GM12878 (cell line): ENCODE measurements at regions not wholly inside any gene's neighbourhood (a gene's known extent, or its start where the extent isn't known, plus 50 kb on each side); places are given as distances from the start of the nearest gene placed in this dataset.

Experiments
- ATAC-seq: fragments of 200-7000 bp; cut with Tn5 transposase; 3 replicates; pipeline ENCODE4 v1.9.1; 2020; ENCODE audit warnings: mild to moderate bottlenecking, moderate library complexity
- BruUV-seq: library from RNA; stranded (reverse); fragments of 400-500 nt; replicated peaks from 2 replicates; lab custom pipeline; 2021; lab: Mats Ljungman, UMichigan
- CTCF ChIA-PET: fragments of 300-600 bp; sonication (Branson Sonifier 250); formaldehyde crosslinking; extraction: SDS; loops from one replicate; lab custom pipeline; 2021; ENCODE audit warnings: inconsistent platforms; lab: Yijun Ruan, JAX
- POLR2A ChIA-PET: fragments of 350-600 bp; formaldehyde crosslinking; extraction: SDS; loops from one replicate; lab custom pipeline; 2021; ENCODE audit warnings: inconsistent platforms; lab: Charles Lee
- RAD21 ChIA-PET: fragments of 300-600 bp; sonication (Branson Sonifier 250); formaldehyde crosslinking; loops from one replicate; lab custom pipeline; 2023; ENCODE audit warnings: antibody characterized with exemption; ENCODE audit not compliant: unreplicated experiment; lab: Charles Lee
- SMC1A ChIA-PET: fragments of 300-600 bp; sonication (Branson Sonifier 250); formaldehyde crosslinking; loops from one replicate; lab custom pipeline; 2023; ENCODE audit not compliant: unreplicated experiment, uncharacterized antibody; lab: Charles Lee
- DNase-seq: peaks from one replicate; pipeline ENCODE4 v3.0.0-alpha.2; 2011; ENCODE audit warnings: low read depth, low spot score
- FAIRE-seq: peaks from 3 replicates; lab custom pipeline; 2011; peaks lifted over from hg19 to GRCh38; lab: Jason Lieb, UNC
- H2AFZ ChIP-seq: 2 replicates; pipeline ENCODE4 v1.6.0; 2011; ENCODE audit warnings: low read depth, low read length, control low read depth; ENCODE audit not compliant: control insufficient read depth
- H3K27ac ChIP-seq: 2 replicates; pipeline ENCODE4 v1.5.1; 2011; ENCODE audit warnings: control low read depth; ENCODE audit not compliant: control insufficient read depth, insufficient read depth
- H3K27me3 ChIP-seq, 2 experiments: replicated peaks in 1 of 2; 2 replicates each; pipeline versions ENCODE4 v1.6.0 to v1.6.1; 2011; ENCODE audit warnings: low read length in 1 of 2; ENCODE audit not compliant: control insufficient read depth in 2 of 2, insufficient read depth in 2 of 2
- H3K36me3 ChIP-seq, 2 experiments: 2 replicates each; pipeline ENCODE4 v1.5.1; 2011; ENCODE audit warnings: low read length in 1 of 2; ENCODE audit not compliant: control insufficient read depth in 2 of 2, insufficient read depth in 2 of 2
- H3K4me1 ChIP-seq: 2 replicates; pipeline ENCODE4 v1.6.1; 2011; ENCODE audit warnings: mild to moderate bottlenecking, low read length, moderate library complexity, mixed read lengths; ENCODE audit not compliant: control insufficient read depth, insufficient read depth
- H3K4me2 ChIP-seq: 2 replicates; pipeline ENCODE4 v1.6.0; 2011; ENCODE audit warnings: control low read depth; ENCODE audit not compliant: control insufficient read depth, insufficient read depth
- H3K4me3 ChIP-seq: fragments of 200-600 bp; sonication (generic); 2 replicates; pipeline ENCODE4 v1.5.1; 2016
- H3K79me2 ChIP-seq: 2 replicates; pipeline ENCODE4 v1.6.0; 2011; ENCODE audit warnings: low read length; ENCODE audit not compliant: control insufficient read depth, insufficient read depth
- H3K9ac ChIP-seq: 2 replicates; pipeline ENCODE4 v1.8.0; 2011; ENCODE audit warnings: low read length, control low read depth, mixed read lengths; ENCODE audit not compliant: control insufficient read depth, insufficient read depth
- H3K9me3 ChIP-seq: replicated peaks from 3 replicates; pipeline ENCODE4 v1.5.1; 2011; ENCODE audit warnings: mild to moderate bottlenecking, low read length; ENCODE audit not compliant: control insufficient read depth, insufficient read depth
- H4K20me1 ChIP-seq: 2 replicates; pipeline ENCODE4 v1.6.0; 2011; ENCODE audit not compliant: control insufficient read depth, insufficient read depth
- CBFB ChIP-seq: IDR thresholded peaks from 2 replicates; pipeline ENCODE4 v1.6.1; 2016; ENCODE audit warnings: antibody characterized with exemption, low read depth
- HCFC1 ChIP-seq: fragments of 150-350 bp; IDR thresholded peaks from 2 replicates; pipeline ENCODE4 v1.6.1; 2014; ENCODE audit warnings: low read length
- PAX8 ChIP-seq: fragments of 450-650 bp; IDR thresholded peaks from 2 replicates; pipeline ENCODE4 v1.6.1; 2017; ENCODE audit warnings: mild to moderate bottlenecking, moderate library complexity
- SMARCA5 ChIP-seq: fragments of 450-650 bp; IDR thresholded peaks from 2 replicates; pipeline ENCODE4 v1.6.1; 2017; ENCODE audit warnings: mild to moderate bottlenecking
- STAT3 ChIP-seq: IDR thresholded peaks from 2 replicates; pipeline ENCODE4 v1.6.1; 2011; ENCODE audit warnings: low read depth, low read length, improper control_type of control experiment
- ZBED1 ChIP-seq: IDR thresholded peaks from 2 replicates; pipeline ENCODE4 v1.6.1; 2016; ENCODE audit warnings: borderline replicate concordance
- ZNF384 ChIP-seq: IDR thresholded peaks from 2 replicates; pipeline ENCODE4 v1.6.1; 2012; ENCODE audit warnings: low read depth, mild to moderate bottlenecking, low read length, improper control_type of control experiment, borderline replicate concordance
- WGBS: methylation state at CpG from one replicate; pipeline ENCODE4 v1.1.6; 2016; ENCODE audit warnings: low lambda C conversion rate; ENCODE audit not compliant: insufficient replicate concordance, insufficient coverage; ENCODE audit errors: missing lambda C conversion rate; 5-methylcytosine and 5-hydroxymethylcytosine counted together
- in situ Hi-C: fragments of 300-500 bp; cut with MboI; formaldehyde crosslinking; loops from 9 replicates; pipeline ENCODE4 v1.14.3; 2018; ENCODE audit warnings: mixed read lengths
- intact Hi-C: fragments of 100-400 bp; cut with micrococcal nuclease; formaldehyde crosslinking; loops from one replicate; pipeline ENCODE4 v1.14.2; 2022; ENCODE audit not compliant: unreplicated experiment

GRCh38 chr7:153430931-153431330 lies 621.3 kb upstream of the DPP6 start:
- Histone ChIP-seq H3K4me3 (no peak overlapping the region), H3K27me3 (no peaks in the 10 kb centered on the region), H3K4me1 (no peaks in the 10 kb centered on the region), H3K4me2 (no peak overlapping the region), H4K20me1 (no peaks in the 10 kb centered on the region), H3K36me3 (no peaks in the 10 kb centered on the region), H2AFZ (no peak overlapping the region), H3K9ac (no peak overlapping the region), H3K27ac (no peak overlapping the region), H3K79me2 (no peaks in the 10 kb centered on the region), H3K9me3 (no peaks in the 10 kb centered on the region)
- ChIA-PET SMC1A (no interaction called here), CTCF (no interaction called here), RAD21 (no interaction called here), POLR2A (no interaction called here)
- WGBS: 10% methylated on average over 5 of the region's 5 CpGs
- BruUV-seq: no TSS peak
- TF ChIP-seq STAT3 (no peak), HCFC1 (no peak), SMARCA5 (no peak), ZBED1 (no peak), ZNF384 (no peak)
- DNase-seq (no peak), FAIRE-seq (no peak), ATAC-seq (no peak)
- intact Hi-C loops (no loop called here), in situ Hi-C loops (no loop called here)

- ChIA-PET RAD21 (no interaction called here), CTCF (no interaction called here), POLR2A (no interaction called here), SMC1A (no interaction called here)
- H3K9me3 ChIP-seq: no peaks in the 10 kb centered on the region
- intact Hi-C loops: no loop called here
- H3K4me3 ChIP-seq: no peak overlapping the region
- H4K20me1 ChIP-seq: no peaks in the 10 kb centered on the region
- BruUV-seq: no TSS peak
- H2AFZ ChIP-seq: no peak overlapping the region
- 34% methylated on average over 8 of the region's 8 CpGs for WGBS
- H3K27me3 ChIP-seq: no peaks in the 10 kb centered on the region
- no peaks in the 10 kb centered on the region for H3K4me1 ChIP-seq
- ATAC-seq (no peak), DNase-seq (no peak), FAIRE-seq (no peak)
- no peak for TF ChIP-seq PAX8
- TF ChIP-seq CBFB: no peak
- H3K79me2 ChIP-seq: no peaks in the 10 kb centered on the region
- H3K27ac ChIP-seq: no peak overlapping the region
- no peak overlapping the region for H3K4me2 ChIP-seq
- in situ Hi-C loops: no loop called here
- no peaks in the 10 kb centered on the region for H3K36me3 ChIP-seq
- H3K9ac ChIP-seq: no peak overlapping the region
Observed at GRCh38 chr7:153432063-153432462, 620.1 kb upstream of the DPP6 start.
